ENCODE measurements at regions not wholly inside any gene's neighbourhood (a gene's known extent, or its start where the extent isn't known, plus 50 kb on each side); places are given as distances from the start of the nearest gene placed in this dataset.

DNA sequence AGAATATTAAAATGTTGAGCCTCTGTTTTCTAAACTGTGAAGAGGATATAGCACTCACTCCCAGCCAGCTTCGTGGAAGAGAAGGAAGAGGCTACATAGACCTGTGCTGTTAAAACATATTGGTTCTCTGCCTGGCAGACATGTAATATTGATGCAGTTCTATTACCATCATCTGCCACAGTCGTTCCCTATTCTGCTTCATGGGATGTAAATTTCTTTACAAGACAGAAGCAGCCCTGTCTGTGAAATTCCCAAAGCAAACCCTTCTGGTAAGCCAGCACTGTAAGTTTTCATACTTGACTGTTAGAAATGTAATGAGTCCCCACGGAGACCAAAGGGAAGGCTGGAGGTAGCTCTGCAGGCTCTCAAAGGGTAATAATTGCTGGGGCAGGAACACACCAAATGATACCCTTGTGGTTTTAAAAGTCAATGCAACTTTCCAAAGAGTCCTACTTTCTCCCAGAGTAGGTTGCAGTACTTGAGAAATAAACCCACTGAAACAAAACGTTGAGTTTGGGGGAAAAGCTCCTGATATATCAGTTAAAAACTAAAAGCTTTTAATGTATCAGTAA, 129.9 kb upstream of the HES1 start:
- DNase-seq (ENCODE audit: extremely low spot score): no peak
- Histone ChIP-seq H3K4me1 (ENCODE audit: insufficient read depth) (no peaks in the 10 kb centered on the region), H3K27ac (ENCODE audit: low read depth) (no peak overlapping the region), H3K4me3 (ENCODE audit: low read depth, low read length) (no peak overlapping the region), H3K36me3 (ENCODE audit: insufficient read depth) (no peaks in the 10 kb centered on the region)
- WGBS: 70% methylated on average over 4 of the region's 4 CpGs

DNA sequence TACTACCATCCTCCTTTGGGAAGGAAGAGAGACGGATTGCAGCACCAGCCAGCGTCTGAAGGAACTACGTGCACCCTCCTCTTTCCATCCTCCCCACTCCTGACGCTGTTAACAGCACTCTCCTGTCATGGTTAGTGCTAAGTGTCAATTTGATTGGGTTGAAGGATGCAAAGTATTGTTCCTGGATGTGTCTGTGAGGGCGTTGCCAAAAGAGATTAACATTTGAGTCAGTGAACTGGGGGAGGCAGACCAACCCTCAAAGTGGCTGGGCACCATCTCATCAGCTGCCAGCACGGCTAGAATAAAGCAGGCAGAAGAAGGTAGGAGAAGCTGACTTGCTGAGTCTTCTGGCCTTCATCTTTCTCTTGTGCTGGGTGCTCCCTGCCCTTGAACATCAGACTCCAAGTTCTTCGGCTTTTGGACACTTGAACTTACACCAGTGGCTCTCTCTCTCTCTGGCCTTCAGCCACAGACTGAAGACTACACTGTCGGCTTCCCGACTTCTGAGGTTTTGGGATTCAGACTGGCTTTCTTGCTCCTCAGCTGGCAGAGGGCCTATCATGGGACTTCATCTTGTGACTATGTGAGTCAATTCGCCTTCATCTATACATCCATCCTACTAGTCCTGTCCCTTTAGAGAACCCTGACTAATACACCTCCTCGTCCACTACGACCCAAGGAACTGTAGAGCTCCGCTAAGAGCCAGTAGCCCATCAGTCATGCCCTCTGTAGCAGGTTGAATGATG, 128.2 kb upstream of the HES1 start:
- H3K4me3 ChIP-seq (ENCODE audit: low read depth, low read length): no peak overlapping the region
- no peak for DNase-seq (ENCODE audit: extremely low spot score)
- H3K4me1 ChIP-seq (ENCODE audit: insufficient read depth): no peaks in the 10 kb centered on the region
- H3K27ac ChIP-seq (ENCODE audit: low read depth): no peak overlapping the region
- H3K36me3 ChIP-seq (ENCODE audit: insufficient read depth): no peaks in the 10 kb centered on the region
- 88% methylated on average over 13 of the region's 13 CpGs for WGBS

DNA sequence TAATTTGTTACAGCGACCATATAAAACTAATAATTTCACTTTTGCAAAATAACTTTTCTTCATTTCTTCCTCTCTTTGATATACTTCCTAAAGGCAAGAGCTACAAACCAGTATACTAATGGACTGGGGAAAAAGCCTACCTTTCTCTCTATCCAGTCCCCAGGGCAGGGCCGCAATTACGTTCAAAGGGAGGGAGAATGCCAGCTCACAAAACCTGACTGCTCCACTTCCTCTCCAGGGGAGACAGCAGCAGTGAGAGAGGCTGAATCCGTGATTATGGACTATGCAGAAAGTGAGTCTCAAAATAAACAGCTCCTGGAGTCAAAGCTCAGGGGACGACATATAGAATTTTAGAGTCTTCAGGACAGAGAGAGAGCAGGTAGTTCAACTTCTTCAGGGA, 126.9 kb upstream of the HES1 start:
- Histone ChIP-seq H3K36me3 (ENCODE audit: insufficient read depth) (no peaks in the 10 kb centered on the region), H3K4me3 (ENCODE audit: low read depth, low read length) (no peak overlapping the region), H3K4me1 (ENCODE audit: insufficient read depth) (no peaks in the 10 kb centered on the region), H3K27ac (ENCODE audit: low read depth) (no peak overlapping the region)
- no peak for DNase-seq (ENCODE audit: extremely low spot score)
- WGBS: 91% methylated on average over 5 of the region's 5 CpGs

DNA sequence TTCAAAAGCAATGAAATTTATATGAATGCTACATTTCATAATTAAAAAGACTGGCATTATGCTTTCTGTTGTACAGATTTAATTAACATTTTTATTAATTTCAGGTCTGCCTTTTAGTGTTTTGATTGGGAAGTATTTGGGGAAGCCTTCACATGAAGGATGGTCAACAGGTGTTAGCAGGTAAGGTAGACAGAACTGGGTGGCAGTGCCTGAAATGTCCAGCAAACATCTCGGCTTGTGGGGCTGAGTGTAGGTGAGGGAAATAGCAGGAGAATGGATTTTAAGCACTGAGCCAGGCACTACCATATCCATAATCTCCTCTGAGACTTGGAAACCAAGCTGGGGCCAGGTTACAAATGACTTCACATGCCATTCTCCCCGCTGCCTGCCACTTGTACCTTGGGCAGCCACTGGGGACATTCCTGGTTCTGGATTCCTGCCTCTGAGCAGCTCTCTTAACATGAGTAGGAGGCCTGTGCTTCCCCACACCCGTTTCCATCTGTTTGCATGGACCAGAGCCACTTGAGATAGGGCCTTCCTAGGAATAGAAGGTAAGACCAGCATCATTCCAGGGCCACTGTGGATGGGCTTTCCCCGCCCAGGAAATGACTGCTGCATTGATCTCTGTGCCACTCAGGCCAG, 125.9 kb upstream of the HES1 start:
- 76% methylated on average over 4 of the region's 4 CpGs for WGBS
- Histone ChIP-seq H3K36me3 (ENCODE audit: insufficient read depth) (no peaks in the 10 kb centered on the region), H3K27ac (ENCODE audit: low read depth) (no peak overlapping the region), H3K4me1 (ENCODE audit: insufficient read depth) (no peaks in the 10 kb centered on the region), H3K4me3 (ENCODE audit: low read depth, low read length) (no peak overlapping the region)
- no peak for DNase-seq (ENCODE audit: extremely low spot score)

DNA sequence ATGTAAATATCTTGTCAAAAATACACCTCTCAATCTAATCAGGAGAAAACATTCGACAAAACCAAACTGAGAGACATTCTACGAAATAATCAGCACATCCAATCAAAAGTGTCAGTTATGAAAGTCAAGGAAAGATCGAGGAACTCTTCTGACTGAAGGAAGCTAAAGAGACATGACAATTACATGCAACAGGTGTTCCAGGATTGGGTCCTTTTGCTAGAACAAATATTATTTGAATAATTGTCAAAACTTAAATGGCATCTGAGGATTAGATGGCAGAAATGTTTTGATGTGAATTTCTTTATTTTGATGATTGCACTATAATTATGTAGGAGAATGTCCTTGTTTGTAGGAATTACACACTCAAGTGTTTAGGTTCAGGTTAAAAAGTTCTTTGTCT, 124.1 kb upstream of the HES1 start:
- 88% methylated on average over 3 of the region's 3 CpGs for WGBS
- Histone ChIP-seq H3K36me3 (ENCODE audit: insufficient read depth) (no peaks in the 10 kb centered on the region), H3K27ac (ENCODE audit: low read depth) (no peak overlapping the region), H3K4me3 (ENCODE audit: low read depth, low read length) (no peak overlapping the region), H3K4me1 (ENCODE audit: insufficient read depth) (no peaks in the 10 kb centered on the region)
- DNase-seq (ENCODE audit: extremely low spot score): no peak

DNA sequence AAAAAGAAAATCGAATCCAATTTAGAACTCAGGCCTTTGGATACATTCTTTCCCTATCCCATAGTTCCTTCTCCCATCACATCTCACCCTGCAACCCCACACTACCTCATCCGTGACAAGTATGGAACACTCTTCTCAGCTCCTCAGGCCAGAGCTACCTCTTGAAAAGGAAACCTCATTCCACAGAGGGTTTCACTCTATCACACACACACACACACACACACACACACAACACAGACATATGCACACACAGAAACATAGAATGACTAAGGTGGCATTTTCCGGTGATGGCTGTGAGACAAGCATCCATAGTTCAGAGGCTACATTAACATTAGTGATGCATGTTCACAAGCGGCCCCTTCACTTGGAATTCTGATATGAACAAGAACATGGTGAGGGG, 122.0 kb upstream of the HES1 start:
- WGBS: 96% methylated on average over 4 of the region's 4 CpGs
- no peak for DNase-seq (ENCODE audit: extremely low spot score)
- Histone ChIP-seq H3K4me1 (ENCODE audit: insufficient read depth) (no peaks in the 10 kb centered on the region), H3K36me3 (ENCODE audit: insufficient read depth) (no peaks in the 10 kb centered on the region), H3K27ac (ENCODE audit: low read depth) (no peak overlapping the region), H3K4me3 (ENCODE audit: low read depth, low read length) (no peak overlapping the region)

DNA sequence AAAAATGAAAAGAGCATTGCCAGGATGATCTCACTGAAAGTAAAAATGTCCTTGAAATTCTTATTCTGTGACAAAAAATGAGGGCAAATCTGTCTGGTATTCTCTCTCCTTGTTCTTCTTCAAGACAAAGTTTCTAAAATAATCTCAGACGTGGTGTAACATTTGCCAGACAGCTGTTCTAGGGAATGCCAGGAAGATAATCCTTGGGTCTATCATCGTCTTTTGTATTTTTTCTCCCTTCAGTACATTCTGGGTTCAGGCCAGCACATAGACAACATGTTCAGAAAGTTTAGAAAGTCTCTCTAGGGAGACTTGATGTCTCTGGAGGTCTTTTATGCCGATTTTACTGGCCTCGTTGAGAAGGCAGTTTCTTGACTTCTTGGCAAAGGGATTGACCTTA, 121.2 kb upstream of the HES1 start:
- no peaks in the 10 kb centered on the region for H3K4me1 ChIP-seq (ENCODE audit: insufficient read depth)
- no peak for DNase-seq (ENCODE audit: extremely low spot score)
- 55% methylated on average over 4 of the region's 4 CpGs for WGBS
- no peak overlapping the region for H3K4me3 ChIP-seq (ENCODE audit: low read depth, low read length)
- H3K36me3 ChIP-seq (ENCODE audit: insufficient read depth): no peaks in the 10 kb centered on the region
- no peak overlapping the region for H3K27ac ChIP-seq (ENCODE audit: low read depth)

DNA sequence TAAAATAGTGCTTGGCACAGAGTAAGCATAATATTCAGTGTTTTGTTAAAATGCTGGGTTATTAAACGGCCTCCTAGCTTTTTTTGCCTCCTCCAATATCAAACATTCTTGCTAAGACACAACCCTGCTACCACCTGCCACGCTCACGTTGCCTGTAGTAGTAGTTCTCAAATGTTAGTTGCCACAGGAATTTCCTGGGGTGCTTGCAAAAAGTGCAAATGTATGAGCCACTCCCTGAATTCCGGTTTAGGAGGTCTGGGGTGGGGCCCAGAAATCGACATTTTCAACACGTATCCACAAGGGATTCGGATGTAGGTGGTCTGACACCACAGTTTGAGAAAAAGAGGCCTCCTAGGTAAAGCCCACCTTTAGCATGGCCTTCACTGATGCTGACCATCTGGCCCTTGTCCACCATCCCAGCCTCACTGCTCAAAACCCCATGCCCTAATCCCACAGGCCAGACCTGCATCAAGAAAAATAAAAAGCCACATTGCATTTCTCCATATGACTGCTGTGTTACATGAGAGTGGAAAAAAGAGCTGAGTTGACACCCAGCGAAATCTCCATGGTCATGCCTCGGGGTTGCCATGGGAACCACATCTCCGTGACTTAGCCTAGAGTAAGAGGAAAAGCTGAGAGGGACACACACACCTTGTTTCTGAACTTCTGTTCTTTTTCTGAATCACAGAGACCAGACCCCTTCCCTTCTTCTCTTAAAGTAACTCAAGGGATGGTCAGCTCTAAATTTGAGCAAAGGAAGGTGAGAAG, 116.4 kb upstream of the HES1 start:
- WGBS: 91% methylated on average over 10 of the region's 10 CpGs
- no peak overlapping the region for H3K27ac ChIP-seq (ENCODE audit: low read depth)
- H3K4me3 ChIP-seq (ENCODE audit: low read depth, low read length): no peak overlapping the region
- no peaks in the 10 kb centered on the region for H3K36me3 ChIP-seq (ENCODE audit: insufficient read depth)
- no peaks in the 10 kb centered on the region for H3K4me1 ChIP-seq (ENCODE audit: insufficient read depth)
- DNase-seq (ENCODE audit: extremely low spot score): no peak

DNA sequence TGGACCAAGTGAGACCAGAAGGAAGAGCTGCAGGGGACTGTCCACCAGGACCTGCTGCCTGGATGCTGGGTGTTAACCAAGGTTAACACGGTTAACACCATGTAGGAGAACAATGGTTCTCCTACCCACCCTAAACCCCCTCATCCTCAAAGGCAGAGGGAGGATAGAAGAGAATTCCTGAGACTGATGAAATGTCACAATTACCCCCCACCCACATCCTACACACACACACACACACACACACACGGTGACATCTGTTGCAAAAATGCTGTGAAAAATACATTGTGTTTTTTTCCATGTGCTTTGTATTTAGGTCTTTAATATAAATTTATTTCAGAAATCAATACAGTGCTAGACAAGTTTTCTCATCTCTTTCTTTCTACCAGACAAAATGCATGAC, 113.9 kb upstream of the HES1 start:
- whole genome bisulfite sequencing: 86% methylated on average over 2 of the region's 2 CpGs
- no peak for DNase-seq (ENCODE audit: extremely low spot score)
- no peaks in the 10 kb centered on the region for H3K4me1 ChIP-seq (ENCODE audit: insufficient read depth)

DNA sequence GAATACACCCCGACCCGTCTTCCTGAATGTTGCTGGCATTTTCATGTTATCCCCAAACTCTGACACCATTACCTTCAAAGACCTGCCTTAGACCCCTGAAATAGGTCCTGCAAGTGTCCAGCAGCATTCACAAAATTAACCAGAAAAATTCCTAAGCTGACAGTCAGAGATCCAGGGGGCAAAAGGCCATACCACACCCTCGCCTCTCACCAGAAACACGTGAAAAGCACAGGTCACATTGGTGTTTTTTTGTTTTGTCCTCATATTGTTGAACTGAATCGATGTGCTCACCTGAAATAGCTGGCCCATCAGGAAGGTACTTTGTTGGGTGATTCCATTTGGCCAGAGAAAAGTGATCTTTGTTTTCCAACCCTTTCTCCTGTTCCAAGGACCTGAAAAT, 113.1 kb upstream of the HES1 start:
- DNase-seq (ENCODE audit: extremely low spot score): no peak
- Histone ChIP-seq H3K4me3 (ENCODE audit: low read depth, low read length) (no peak overlapping the region), H3K36me3 (ENCODE audit: insufficient read depth) (no peaks in the 10 kb centered on the region), H3K27ac (ENCODE audit: low read depth) (no peak overlapping the region), H3K4me1 (ENCODE audit: insufficient read depth) (no peaks in the 10 kb centered on the region)
- 84% methylated on average over 5 of the region's 5 CpGs for WGBS

More for the DNA sequence above, 113.9 kb upstream of the HES1 start:
- Histone ChIP-seq H3K27ac (ENCODE audit: low read depth) (no peak overlapping the region), H3K4me3 (ENCODE audit: low read depth, low read length) (no peak overlapping the region), H3K36me3 (ENCODE audit: insufficient read depth) (no peaks in the 10 kb centered on the region)

DNA sequence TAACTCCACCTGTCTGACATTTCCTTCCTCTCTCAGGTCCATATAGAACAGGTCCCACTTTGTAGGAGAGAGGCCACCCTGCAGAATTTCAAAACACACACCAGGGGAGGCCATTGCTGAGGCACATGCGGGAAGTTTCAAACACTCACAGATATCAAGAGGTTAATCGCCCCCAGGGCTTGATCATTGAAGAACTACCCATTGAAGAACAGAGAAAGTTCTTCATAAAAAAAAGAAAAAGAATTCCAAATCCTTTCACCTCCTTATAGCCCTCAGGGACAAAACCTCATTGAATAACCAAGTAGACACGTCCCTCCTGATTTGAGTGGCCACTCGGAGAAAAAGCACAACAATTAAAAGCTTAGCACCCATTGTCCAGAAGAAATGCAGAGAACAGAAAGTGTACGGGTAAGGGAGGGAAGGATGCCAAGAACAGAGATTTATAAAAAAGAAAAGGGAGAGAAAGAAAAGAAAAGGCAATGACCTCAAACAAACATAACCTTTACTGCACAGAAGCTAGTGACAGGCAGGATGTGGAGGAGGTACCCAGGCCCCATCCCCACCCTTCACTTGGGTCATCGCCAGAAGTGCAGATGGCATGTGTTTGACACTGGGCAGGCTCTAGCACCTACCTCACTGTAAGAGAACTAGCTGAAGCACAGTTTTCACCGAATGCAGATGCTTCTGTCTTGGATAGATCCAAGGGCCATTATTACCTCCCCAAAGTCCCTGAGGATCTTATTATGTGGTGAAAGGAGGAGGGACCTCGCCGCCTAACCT, 112.3 kb upstream of the HES1 start:
- Histone ChIP-seq H3K4me3 (ENCODE audit: low read depth, low read length) (no peak overlapping the region), H3K4me1 (ENCODE audit: insufficient read depth) (no peaks in the 10 kb centered on the region), H3K27ac (ENCODE audit: low read depth) (no peak overlapping the region), H3K36me3 (ENCODE audit: insufficient read depth) (no peaks in the 10 kb centered on the region)
- no peak for DNase-seq (ENCODE audit: extremely low spot score)
- 69% methylated on average over 9 of the region's 9 CpGs for WGBS

DNA sequence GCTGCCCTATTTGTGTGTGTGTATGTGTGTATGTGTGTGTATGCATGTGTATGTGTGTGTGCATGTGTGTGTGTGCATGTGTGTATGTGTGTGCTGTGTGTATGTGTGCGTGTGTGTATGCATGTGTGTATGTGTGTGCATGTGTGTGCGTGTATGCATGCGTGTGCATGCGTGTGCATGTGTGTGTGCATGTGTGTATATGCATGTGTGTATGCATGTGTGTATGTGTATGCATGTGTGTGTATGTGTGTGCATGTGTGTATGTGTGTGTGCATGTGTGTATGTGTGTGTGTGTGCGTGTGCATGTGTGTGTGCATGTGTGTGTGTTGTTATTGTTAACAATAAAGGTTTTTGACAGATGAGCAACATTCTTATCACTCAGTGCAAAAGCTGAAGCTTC, 110.8 kb upstream of the HES1 start:
- Histone ChIP-seq H3K36me3 (ENCODE audit: insufficient read depth) (no peaks in the 10 kb centered on the region), H3K4me3 (ENCODE audit: low read depth, low read length) (no peak overlapping the region), H3K4me1 (ENCODE audit: insufficient read depth) (no peaks in the 10 kb centered on the region), H3K27ac (ENCODE audit: low read depth) (no peak overlapping the region)
- WGBS: 92% methylated on average over 5 of the region's 5 CpGs
- no peak for DNase-seq (ENCODE audit: extremely low spot score)

DNA sequence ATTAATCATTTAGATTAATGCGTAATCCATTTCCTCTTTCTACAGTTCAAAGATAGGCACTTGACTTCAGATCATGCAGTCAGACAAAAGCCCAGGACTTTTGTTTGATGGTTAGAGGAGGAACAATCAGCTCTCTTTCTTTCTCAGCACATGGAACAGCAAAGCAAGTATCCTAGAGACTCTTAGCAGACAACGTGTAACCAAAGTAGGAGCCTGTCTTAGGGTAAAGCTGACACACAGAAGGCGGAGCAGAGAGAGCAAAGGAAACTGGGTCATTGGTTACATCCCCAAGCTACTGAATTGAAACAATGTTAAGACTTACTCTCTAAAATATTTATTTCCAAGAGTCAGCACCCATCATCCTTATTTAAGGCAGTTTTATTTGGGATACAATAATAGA, 110.0 kb upstream of the HES1 start:
- no peaks in the 10 kb centered on the region for H3K4me1 ChIP-seq (ENCODE audit: insufficient read depth)
- H3K4me3 ChIP-seq (ENCODE audit: low read depth, low read length): no peak overlapping the region
- no peak for DNase-seq (ENCODE audit: extremely low spot score)
- no peaks in the 10 kb centered on the region for H3K36me3 ChIP-seq (ENCODE audit: insufficient read depth)
- no peak overlapping the region for H3K27ac ChIP-seq (ENCODE audit: low read depth)
- WGBS: 74% methylated on average over 3 of the region's 3 CpGs
